HCT116 (cell line): ENCODE measurements at regions not wholly inside any gene's neighbourhood (a gene's known extent, or its start where the extent isn't known, plus 50 kb on each side); places are given as distances from the start of the nearest gene placed in this dataset.

Experiments
- CTCF ChIP-seq, 3 experiments: fragments of 200-600 bp in 1 of 3; sonication (generic) in 1 of 3; IDR thresholded peaks in 2 of 3; conservative IDR thresholded peaks in 1 of 3; 2 replicates each; pipeline ENCODE4 v1.5.1; 2012 to 2017; ENCODE audit warnings: low read depth in 2 of 3, low read length in 2 of 3, antibody characterized with exemption in 1 of 3, borderline replicate concordance in 1 of 3, control low read depth in 1 of 3, mild to moderate bottlenecking in 1 of 3, mixed read lengths in 1 of 3, mixed run types in 1 of 3, moderate library complexity in 1 of 3; ENCODE audit not compliant: insufficient read depth in 1 of 3
- SIN3A ChIP-seq: IDR thresholded peaks from 2 replicates; pipeline ENCODE4 v1.6.1; 2012; ENCODE audit warnings: low read depth

GRCh38 chr5:89380635-89381034 is 497.7 kb upstream of the MEF2C start:
- no peak for TF ChIP-seq CTCF (IDR thresholded peaks at IDR 0.05 in 2 of 3, conservative IDR thresholded peaks at IDR 0.05 in 1 of 3; ENCODE audit: borderline replicate concordance in 1 of 3, insufficient read depth in 1 of 3, low read depth in 2 of 3, low read length in 2 of 3)
- TF ChIP-seq SIN3A, result no peak
